ENCODE measurements at regions not wholly inside any gene's neighbourhood (a gene's known extent, or its start where the extent isn't known, plus 50 kb on each side); places are given as distances from the start of the nearest gene placed in this dataset.

- Histone ChIP-seq H3K4me2 (ENCODE audit: insufficient read depth, low read length) (no peak overlapping the region), H3K27me3 (ENCODE audit: control insufficient read depth in 2 of 2, insufficient read depth in 2 of 2, low read length in 2 of 2) (no peaks in the 10 kb centered on the region), H3K36me3 (ENCODE audit: control insufficient read depth in 2 of 2, extremely low read depth in 1 of 2, insufficient read depth in 2 of 2, low read length in 2 of 2) (no peaks in the 10 kb centered on the region), H3K27ac (ENCODE audit: insufficient read depth, low read depth, low read length) (no peak overlapping the region), H3K4me1 (ENCODE audit: control insufficient read depth, extremely low read depth, insufficient read depth, low read length) (no peaks in the 10 kb centered on the region), H2AFZ (ENCODE audit: low read depth, low read length) (no peak overlapping the region), H4K20me1 (replicated peaks; ENCODE audit: control insufficient read depth, extremely low read depth, insufficient read depth, low read length) (no peaks in the 10 kb centered on the region), H3K9ac (replicated peaks; ENCODE audit: extremely low read depth, insufficient read depth, low read length) (no peak overlapping the region), H3K4me3 (replicated peaks in 1 of 3; ENCODE audit: insufficient read depth in 1 of 3, low read depth in 1 of 3, low read length in 3 of 3) (no peak overlapping the region), H3K79me2 (ENCODE audit: control insufficient read depth, insufficient read depth, low read length) (no peaks in the 10 kb centered on the region), H3K9me1 (replicated peaks; ENCODE audit: control insufficient read depth, extremely low read depth, insufficient read depth, low read length) (no peaks in the 10 kb centered on the region), H3K9me3 (replicated peaks; ENCODE audit: control insufficient read depth, insufficient read depth, low read length) (no peaks in the 10 kb centered on the region)
- POLR2A ChIA-PET, result no interaction called here
- FAIRE-seq, result no peak
- DNase-seq (ENCODE audit: low read depth, low spot score), result no peak
- dilution Hi-C loops (cut with MboI; ENCODE audit: extremely low pct_ligation_motif_present, low sequenced_read_pairs), result no loop called here
- TF ChIP-seq EZH2 (IDR thresholded peaks at IDR 0.05; ENCODE audit: borderline replicate concordance, low read depth, low read length, severe bottlenecking) (no peak), GATA2 (IDR thresholded peaks at IDR 0.05; ENCODE audit: insufficient read depth, insufficient read length, low read depth, low read length) (no peak), CTCF (IDR thresholded peaks at IDR 0.05; ENCODE audit: extremely low read depth in 1 of 2, insufficient read depth in 1 of 2, low read depth in 1 of 2, low read length in 2 of 2) (no peak)
- intact Hi-C loops (cut with micrococcal nuclease), result loop anchor here (10.0 kb wide), 1 partner anchor 104 kb away; no protein-coding TSS in a partner anchor
- BruUV-seq (replicated peaks), result no TSS peak
- CTCF ChIA-PET, result interaction anchor here (1.1 kb wide), 1 partner anchor 12 kb away, joined by 3 read pairs; no protein-coding TSS in a partner anchor
Measured at GRCh38 chr9:84070590-84070989, 90.0 kb downstream of the RMI1 start.

DNA sequence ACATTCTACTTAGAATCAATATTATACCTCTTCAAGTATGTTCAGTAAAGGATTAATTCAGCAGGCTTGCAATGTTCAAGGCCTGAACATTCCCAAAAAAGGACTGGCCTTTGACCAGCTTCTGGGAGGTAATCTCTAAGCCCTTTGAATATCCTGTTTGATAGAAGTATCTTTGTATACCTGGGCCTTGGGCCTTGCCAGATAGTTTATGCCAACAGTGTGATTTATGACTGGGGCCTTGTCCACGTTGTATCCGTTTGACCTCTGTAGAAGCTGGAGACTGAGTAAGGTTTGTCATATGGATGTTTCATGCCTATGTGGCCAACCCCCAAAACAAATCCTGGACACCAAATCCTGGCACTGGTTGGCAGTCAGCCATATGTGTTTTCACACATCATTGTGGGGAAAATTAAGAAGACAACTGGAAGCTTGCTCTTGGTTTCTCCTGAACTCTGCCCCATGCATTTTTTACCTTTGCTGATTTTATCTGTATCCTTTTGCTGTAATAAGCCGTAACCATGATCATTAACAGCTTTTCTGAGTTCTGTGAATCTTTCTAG is 92.1 kb downstream of the RMI1 start:
- H3K9me1 ChIP-seq (replicated peaks; ENCODE audit: control insufficient read depth, extremely low read depth, insufficient read depth, low read length), result no peaks in the 10 kb centered on the region
- no peaks in the 10 kb centered on the region for H3K79me2 ChIP-seq (ENCODE audit: control insufficient read depth, insufficient read depth, low read length)
- FAIRE-seq, result no peak
- H2AFZ ChIP-seq (ENCODE audit: low read depth, low read length), result no peak overlapping the region
- no peak overlapping the region for H3K27ac ChIP-seq (ENCODE audit: insufficient read depth, low read depth, low read length)
- no peak overlapping the region for H3K4me2 ChIP-seq (ENCODE audit: insufficient read depth, low read length)
- H3K9me3 ChIP-seq (replicated peaks; ENCODE audit: control insufficient read depth, insufficient read depth, low read length), result no peaks in the 10 kb centered on the region
- H3K9ac ChIP-seq (replicated peaks; ENCODE audit: extremely low read depth, insufficient read depth, low read length), result no peak overlapping the region
- H4K20me1 ChIP-seq (replicated peaks; ENCODE audit: control insufficient read depth, extremely low read depth, insufficient read depth, low read length), result no peaks in the 10 kb centered on the region
- no peaks in the 10 kb centered on the region for H3K4me1 ChIP-seq (ENCODE audit: control insufficient read depth, extremely low read depth, insufficient read depth, low read length)
- DNase-seq (ENCODE audit: low read depth, low spot score), result no peak
- dilution Hi-C loops (cut with MboI; ENCODE audit: extremely low pct_ligation_motif_present, low sequenced_read_pairs) (no loop called here), intact Hi-C loops (cut with micrococcal nuclease) (loop anchor here (10.0 kb wide), 1 partner anchor 102 kb away; no protein-coding TSS in a partner anchor)
- POLR2A ChIA-PET, result no interaction called here
- CTCF ChIA-PET, result no interaction called here
- H3K4me3 ChIP-seq (replicated peaks in 1 of 3; ENCODE audit: insufficient read depth in 1 of 3, low read depth in 1 of 3, low read length in 3 of 3), result no peak overlapping the region
- H3K27me3 ChIP-seq (ENCODE audit: control insufficient read depth in 2 of 2, insufficient read depth in 2 of 2, low read length in 2 of 2), result no peaks in the 10 kb centered on the region
- BruUV-seq (replicated peaks), result no TSS peak
- no peak for TF ChIP-seq POLR2A (IDR thresholded peaks at IDR 0.05; ENCODE audit: low read depth, low read length)
- TF ChIP-seq POLR2AphosphoS5 (IDR thresholded peaks at IDR 0.05; ENCODE audit: insufficient read depth, low read depth, low read length), result no peak
- TF ChIP-seq CTCF (IDR thresholded peaks at IDR 0.05; ENCODE audit: extremely low read depth in 1 of 2, insufficient read depth in 1 of 2, low read depth in 1 of 2, low read length in 2 of 2), result no peak
- no peak for TF ChIP-seq EZH2 (IDR thresholded peaks at IDR 0.05; ENCODE audit: borderline replicate concordance, low read depth, low read length, severe bottlenecking)
- TF ChIP-seq GATA2 (IDR thresholded peaks at IDR 0.05; ENCODE audit: insufficient read depth, insufficient read length, low read depth, low read length), result no peak
- TF ChIP-seq FOS (IDR thresholded peaks at IDR 0.05; ENCODE audit: borderline replicate concordance, insufficient read depth, low read length), result no peak
- no peak for TF ChIP-seq MYC (IDR thresholded peaks at IDR 0.05; ENCODE audit: low read depth, low read length)
- TF ChIP-seq MAX (IDR thresholded peaks at IDR 0.05; ENCODE audit: insufficient read depth, insufficient read length), result no peak
- TF ChIP-seq JUN (IDR thresholded peaks at IDR 0.05; ENCODE audit: borderline replicate concordance, insufficient read depth, insufficient read length, low read depth), result no peak
- H3K36me3 ChIP-seq (ENCODE audit: control insufficient read depth in 2 of 2, extremely low read depth in 1 of 2, insufficient read depth in 2 of 2, low read length in 2 of 2), result no peaks in the 10 kb centered on the region

Data from endothelial cell of umbilical vein (primary cell).